ENCODE measurements at regions not wholly inside any gene's neighbourhood (a gene's known extent, or its start where the extent isn't known, plus 50 kb on each side); places are given as distances from the start of the nearest gene placed in this dataset.

DNA sequence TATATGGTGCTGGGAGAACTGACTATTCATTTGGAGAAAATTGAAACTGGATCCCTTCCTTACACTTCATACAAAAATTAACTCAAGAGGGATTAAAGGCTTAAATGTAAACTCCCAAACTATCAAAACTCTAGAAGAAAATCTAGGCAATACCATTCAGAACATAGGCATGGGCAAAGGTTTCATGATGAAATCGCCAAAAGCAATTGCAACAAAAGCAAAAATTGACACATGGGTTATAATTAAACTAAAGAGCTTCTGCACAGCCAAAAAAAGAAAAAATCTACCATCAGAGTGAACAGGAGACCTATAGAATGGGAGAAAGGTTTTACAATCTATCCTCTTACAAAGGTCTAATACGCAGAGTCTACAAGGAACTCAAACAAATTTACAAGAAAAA, 851.3 kb upstream of the MAN1A1 start:
- Mint-ChIP-seq H3K9me3 (peaks cover 66% of the 10 kb centered on the region), H3K36me3 (ENCODE audit: low read depth) (no peaks in the 10 kb centered on the region), H3K4me3 (no peak overlapping the region), H3K27me3 (ENCODE audit: insufficient read depth) (no peaks in the 10 kb centered on the region), H3K27ac (no peak overlapping the region), H3K4me1 (ENCODE audit: low read depth) (no peaks in the 10 kb centered on the region)
- DNase-seq = no peak
- no peak for TF ChIP-seq CTCF (IDR thresholded peaks at IDR 0.05)

GRCh38 chr6:120198033-120198432, 848.5 kb upstream of the MAN1A1 start:
- no peaks in the 10 kb centered on the region for H3K27me3 Mint-ChIP-seq (ENCODE audit: insufficient read depth)
- no peaks in the 10 kb centered on the region for H3K36me3 Mint-ChIP-seq (ENCODE audit: low read depth)
- no peak overlapping the region for H3K4me3 Mint-ChIP-seq
- H3K27ac Mint-ChIP-seq = no peak overlapping the region
- TF ChIP-seq CTCF (IDR thresholded peaks at IDR 0.05) = no peak
- peaks cover 50% of the 10 kb centered on the region for H3K9me3 Mint-ChIP-seq
- H3K4me1 Mint-ChIP-seq (ENCODE audit: low read depth) = no peaks in the 10 kb centered on the region
- DNase-seq = no peak

DNA sequence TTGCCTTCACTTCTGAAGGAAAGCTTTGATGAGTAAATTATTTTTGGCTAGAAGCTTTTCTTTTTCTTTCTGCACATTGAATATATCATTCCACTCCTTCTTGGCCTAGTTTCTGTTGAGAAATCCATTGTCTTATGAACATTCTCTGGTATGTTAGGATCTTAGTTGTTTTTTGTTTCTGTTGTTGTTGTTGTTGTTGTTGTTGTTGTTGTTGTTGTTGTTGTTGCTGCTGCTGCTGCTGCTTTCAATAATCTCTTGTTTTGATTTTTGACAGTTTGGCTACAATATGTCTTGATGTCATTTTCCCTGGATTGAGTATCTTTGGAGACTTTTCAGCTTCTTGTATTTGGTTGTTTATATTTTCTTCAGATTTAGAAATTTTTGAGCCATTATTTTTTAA, 836.5 kb upstream of the MAN1A1 start:
- no peak for TF ChIP-seq CTCF (IDR thresholded peaks at IDR 0.05)
- no peaks in the 10 kb centered on the region for H3K27me3 Mint-ChIP-seq (ENCODE audit: insufficient read depth)
- H3K36me3 Mint-ChIP-seq (ENCODE audit: low read depth) = no peaks in the 10 kb centered on the region
- H3K4me1 Mint-ChIP-seq (ENCODE audit: low read depth) = no peaks in the 10 kb centered on the region
- H3K27ac Mint-ChIP-seq = no peak overlapping the region
- no peak for DNase-seq
- H3K4me3 Mint-ChIP-seq = no peak overlapping the region
- H3K9me3 Mint-ChIP-seq = peaks cover 40% of the 10 kb centered on the region

DNA sequence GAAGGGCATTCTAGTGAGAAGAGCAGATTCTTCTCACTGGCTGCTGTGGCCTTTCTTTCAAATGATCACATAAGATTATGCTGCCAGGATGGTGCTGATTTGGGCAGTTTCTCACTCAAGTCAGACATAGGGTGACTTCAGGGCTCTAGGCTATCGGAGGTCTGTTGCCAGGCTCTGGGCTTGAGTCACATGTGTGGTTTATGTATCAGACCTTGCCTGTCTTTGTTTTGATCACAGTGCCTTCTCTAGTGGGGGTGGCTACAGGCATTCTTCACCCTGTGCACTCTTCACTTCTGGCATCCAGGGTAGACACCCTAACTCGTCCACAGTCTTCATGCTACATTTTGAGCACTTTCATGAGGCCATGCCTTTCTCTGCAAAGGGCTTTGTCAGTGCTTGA, 823.7 kb upstream of the MAN1A1 start:
- peaks cover 47% of the 10 kb centered on the region for H3K9me3 Mint-ChIP-seq
- DNase-seq = no peak
- H3K27ac Mint-ChIP-seq = no peak overlapping the region
- no peak overlapping the region for H3K4me3 Mint-ChIP-seq
- H3K27me3 Mint-ChIP-seq (ENCODE audit: insufficient read depth) = no peaks in the 10 kb centered on the region
- H3K36me3 Mint-ChIP-seq (ENCODE audit: low read depth) = no peaks in the 10 kb centered on the region
- no peak for TF ChIP-seq CTCF (IDR thresholded peaks at IDR 0.05)
- no peaks in the 10 kb centered on the region for H3K4me1 Mint-ChIP-seq (ENCODE audit: low read depth)

DNA sequence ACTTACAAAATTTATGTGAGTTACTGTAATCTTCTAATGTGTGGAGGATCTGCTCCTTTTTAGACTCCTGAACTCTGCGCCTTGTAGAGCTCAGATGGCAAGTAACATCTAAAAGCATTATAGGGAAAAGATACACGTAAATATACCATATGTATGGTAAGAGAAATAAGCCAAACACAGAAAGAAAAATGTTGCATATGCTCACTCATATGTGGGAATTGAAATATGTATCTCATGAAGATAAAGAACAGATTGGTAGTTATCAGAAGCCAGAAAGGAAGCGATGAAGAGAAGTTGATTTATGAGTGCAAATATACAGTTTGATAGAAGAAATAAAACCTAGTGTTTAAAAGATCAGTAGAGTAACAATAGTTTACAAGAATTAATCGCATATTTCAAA, 815.0 kb upstream of the MAN1A1 start:
- Mint-ChIP-seq H3K4me3 (no peak overlapping the region), H3K27me3 (ENCODE audit: insufficient read depth) (no peaks in the 10 kb centered on the region; the same call in 1 of the 2 replicates), H3K27ac (no peak overlapping the region), H3K4me1 (ENCODE audit: low read depth) (no peaks in the 10 kb centered on the region), H3K9me3 (peaks cover 20% of the 10 kb centered on the region), H3K36me3 (ENCODE audit: low read depth) (peaks cover 4% of the 10 kb centered on the region; the same call in 1 of the 2 replicates)
- DNase-seq = no peak
- no peak for TF ChIP-seq CTCF (IDR thresholded peaks at IDR 0.05)

DNA sequence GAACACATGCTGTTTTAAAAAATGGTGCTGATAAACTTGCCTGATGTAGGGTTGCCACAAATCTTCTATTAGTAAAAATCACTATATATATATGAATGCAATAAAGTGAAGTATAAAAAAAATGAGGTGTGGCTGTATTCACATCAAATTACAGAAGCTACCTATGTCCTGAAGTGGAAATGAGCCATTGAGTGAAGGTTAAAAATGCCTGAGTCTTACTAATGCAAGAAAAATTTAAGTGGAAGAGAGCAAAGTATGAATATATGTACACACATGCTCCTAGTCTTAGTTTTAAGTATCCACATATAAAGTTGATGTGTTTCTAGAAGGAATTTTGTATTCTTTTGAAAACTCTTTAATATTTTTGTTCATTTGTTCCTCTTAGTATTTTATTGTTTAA, 808.3 kb upstream of the MAN1A1 start:
- Mint-ChIP-seq H3K9me3 (peaks cover 23% of the 10 kb centered on the region), H3K27ac (no peak overlapping the region), H3K27me3 (ENCODE audit: insufficient read depth) (no peaks in the 10 kb centered on the region; the same call in 1 of the 2 replicates), H3K4me3 (no peak overlapping the region), H3K36me3 (ENCODE audit: low read depth) (peaks cover 4% of the 10 kb centered on the region; the same call in 1 of the 2 replicates), H3K4me1 (ENCODE audit: low read depth) (no peaks in the 10 kb centered on the region)
- DNase-seq = no peak
- TF ChIP-seq CTCF (IDR thresholded peaks at IDR 0.05) = no peak

Measured in HFFc6 (cell line).